RWPE2 (cell line): ENCODE measurements at regions not wholly inside any gene's neighbourhood (a gene's known extent, or its start where the extent isn't known, plus 50 kb on each side); places are given as distances from the start of the nearest gene placed in this dataset.
"Not testable (repeated sequence)": the region's sequence is repeated elsewhere in the genome, so short reads cannot be mapped to it uniquely, and the experiment has no call there.

Experiments used
- ATAC-seq: fragments of 200-7000 bp; cut with Tn5 transposase; 3 replicates; pipeline ENCODE4 v1.9.1; 2021; ENCODE audit warnings: low read depth
- DNase-seq: peaks from one replicate; pipeline ENCODE4 v3.0.0-alpha.2; 2020; ENCODE audit warnings: low spot score
- H3K27ac ChIP-seq: fragments of 450-650 bp; 2 replicates; pipeline ENCODE4 v1.5.1; 2017; ENCODE audit warnings: mild to moderate bottlenecking; ENCODE audit not compliant: poor library complexity, severe bottlenecking
- H3K27me3 ChIP-seq: fragments of 250-450 bp; sonication (Bioruptor Pico); 2 replicates; pipeline ENCODE4 v1.5.1; 2021; ENCODE audit warnings: mild to moderate bottlenecking, moderate library complexity; ENCODE audit not compliant: insufficient read depth, poor library complexity, severe bottlenecking
- H3K36me3 ChIP-seq: fragments of 250-450 bp; sonication (Bioruptor Pico); 2 replicates; pipeline ENCODE4 v1.5.1; 2020; ENCODE audit warnings: low read depth, mild to moderate bottlenecking, moderate library complexity
- H3K4me1 ChIP-seq: fragments of 250-450 bp; sonication (Bioruptor Pico); 2 replicates; pipeline ENCODE4 v1.5.1; 2021; ENCODE audit warnings: mild to moderate bottlenecking, moderate library complexity; ENCODE audit not compliant: insufficient read depth, poor library complexity, severe bottlenecking
- H3K4me3 ChIP-seq: fragments of 250-450 bp; sonication (Bioruptor Pico); 2 replicates; pipeline ENCODE4 v1.5.1; 2021; ENCODE audit warnings: mild to moderate bottlenecking, moderate library complexity; ENCODE audit not compliant: severe bottlenecking
- H3K9me3 ChIP-seq: fragments of 250-450 bp; sonication (Bioruptor Pico); 2 replicates; pipeline ENCODE4 v1.5.1; 2021; ENCODE audit warnings: mild to moderate bottlenecking, moderate library complexity; ENCODE audit not compliant: severe bottlenecking
- TF ChIP-seq, protein P1 (sequence below): fragments of 450-650 bp; IDR thresholded peaks from one replicate; pipeline ENCODE4 v1.5.1; 2017; ENCODE audit warnings: mild to moderate bottlenecking, moderate library complexity; ENCODE audit not compliant: poor library complexity, severe bottlenecking

DNA sequence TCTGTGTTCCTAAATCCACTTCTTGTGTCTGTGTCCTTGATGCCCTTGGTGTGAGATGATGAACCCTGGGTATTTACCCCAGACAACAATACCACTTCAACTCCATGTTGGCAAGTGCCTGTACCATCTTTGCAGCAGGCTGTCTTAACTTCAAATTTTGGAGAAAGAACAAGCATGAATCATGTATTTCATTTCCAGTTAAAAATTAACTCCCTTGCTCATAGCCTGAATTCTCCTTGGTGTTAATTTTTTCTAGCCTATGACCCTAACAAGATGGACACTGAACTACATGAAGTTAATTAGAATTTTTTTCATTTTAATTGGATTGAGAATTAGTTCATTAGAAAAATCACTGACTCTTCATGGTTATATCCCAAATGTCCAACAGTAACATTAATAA, 267.8 kb upstream of the INTU start:
- TF ChIP-seq, protein P1, sequence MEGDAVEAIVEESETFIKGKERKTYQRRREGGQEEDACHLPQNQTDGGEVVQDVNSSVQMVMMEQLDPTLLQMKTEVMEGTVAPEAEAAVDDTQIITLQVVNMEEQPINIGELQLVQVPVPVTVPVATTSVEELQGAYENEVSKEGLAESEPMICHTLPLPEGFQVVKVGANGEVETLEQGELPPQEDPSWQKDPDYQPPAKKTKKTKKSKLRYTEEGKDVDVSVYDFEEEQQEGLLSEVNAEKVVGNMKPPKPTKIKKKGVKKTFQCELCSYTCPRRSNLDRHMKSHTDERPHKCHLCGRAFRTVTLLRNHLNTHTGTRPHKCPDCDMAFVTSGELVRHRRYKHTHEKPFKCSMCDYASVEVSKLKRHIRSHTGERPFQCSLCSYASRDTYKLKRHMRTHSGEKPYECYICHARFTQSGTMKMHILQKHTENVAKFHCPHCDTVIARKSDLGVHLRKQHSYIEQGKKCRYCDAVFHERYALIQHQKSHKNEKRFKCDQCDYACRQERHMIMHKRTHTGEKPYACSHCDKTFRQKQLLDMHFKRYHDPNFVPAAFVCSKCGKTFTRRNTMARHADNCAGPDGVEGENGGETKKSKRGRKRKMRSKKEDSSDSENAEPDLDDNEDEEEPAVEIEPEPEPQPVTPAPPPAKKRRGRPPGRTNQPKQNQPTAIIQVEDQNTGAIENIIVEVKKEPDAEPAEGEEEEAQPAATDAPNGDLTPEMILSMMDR: no peak
- no peaks in the 10 kb centered on the region for H3K36me3 ChIP-seq
- no peak for ATAC-seq

DNA sequence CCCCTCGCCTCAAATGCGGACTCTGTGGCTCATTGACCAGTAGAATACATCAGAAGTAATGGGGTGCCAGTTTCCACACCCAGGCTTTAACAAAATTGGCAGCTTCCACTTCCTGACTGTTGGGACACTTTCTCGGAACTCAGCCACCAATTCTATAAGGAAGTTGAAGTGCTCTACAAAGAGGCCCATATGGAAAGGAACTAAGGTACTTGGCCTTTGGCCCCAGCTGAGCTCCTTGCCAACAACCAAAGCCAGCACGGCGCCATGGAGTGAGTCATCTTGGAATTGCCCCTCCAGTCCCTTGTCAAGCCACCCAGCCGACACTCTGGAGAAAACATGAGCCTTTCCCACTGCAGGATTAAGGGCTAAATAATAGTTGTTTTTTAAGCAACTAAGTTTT, 262.2 kb upstream of the INTU start:
- DNase-seq (no peak), ATAC-seq (no peak)
- Histone ChIP-seq H3K4me1 (no peaks in the 10 kb centered on the region), H3K4me3 (no peak overlapping the region), H3K27me3 (no peaks in the 10 kb centered on the region), H3K27ac (no peak overlapping the region), H3K36me3 (no peaks in the 10 kb centered on the region), H3K9me3 (no peaks in the 10 kb centered on the region)
- TF ChIP-seq, protein P1: no peak

More for the DNA sequence above, 267.8 kb upstream of the INTU start:
- no peaks in the 10 kb centered on the region for H3K27me3 ChIP-seq
- H3K4me1 ChIP-seq: no peaks in the 10 kb centered on the region
- H3K4me3 ChIP-seq: no peak overlapping the region
- DNase-seq: no peak
- no peaks in the 10 kb centered on the region for H3K9me3 ChIP-seq
- H3K27ac ChIP-seq: no peak overlapping the region

DNA sequence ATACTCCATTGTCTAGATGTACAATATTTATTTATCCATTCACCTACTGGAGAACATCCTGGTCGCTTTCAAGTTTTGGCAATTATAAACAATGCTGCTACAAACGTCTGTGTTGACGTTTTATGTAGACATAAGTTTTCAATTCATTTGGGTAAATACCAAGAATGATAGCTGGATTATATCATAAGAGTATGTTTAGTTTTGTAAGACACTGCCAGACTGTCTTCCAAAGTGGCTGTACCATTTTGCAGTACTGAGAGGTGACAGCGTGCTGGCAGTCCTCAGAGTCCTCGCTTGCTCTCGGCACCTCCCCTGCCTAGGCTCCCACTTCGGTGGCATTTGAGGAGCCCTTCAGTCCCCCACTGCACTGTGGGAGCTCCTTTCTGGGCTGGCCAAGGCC, 253.3 kb upstream of the INTU start:
- ATAC-seq (no peak), DNase-seq (no peak)
- Histone ChIP-seq H3K27me3 (no peaks in the 10 kb centered on the region), H3K36me3 (no peaks in the 10 kb centered on the region), H3K4me3 (no peak overlapping the region), H3K27ac (no peak overlapping the region), H3K4me1 (no peaks in the 10 kb centered on the region), H3K9me3 (no peaks in the 10 kb centered on the region)
- TF ChIP-seq, protein P1: no peak

DNA sequence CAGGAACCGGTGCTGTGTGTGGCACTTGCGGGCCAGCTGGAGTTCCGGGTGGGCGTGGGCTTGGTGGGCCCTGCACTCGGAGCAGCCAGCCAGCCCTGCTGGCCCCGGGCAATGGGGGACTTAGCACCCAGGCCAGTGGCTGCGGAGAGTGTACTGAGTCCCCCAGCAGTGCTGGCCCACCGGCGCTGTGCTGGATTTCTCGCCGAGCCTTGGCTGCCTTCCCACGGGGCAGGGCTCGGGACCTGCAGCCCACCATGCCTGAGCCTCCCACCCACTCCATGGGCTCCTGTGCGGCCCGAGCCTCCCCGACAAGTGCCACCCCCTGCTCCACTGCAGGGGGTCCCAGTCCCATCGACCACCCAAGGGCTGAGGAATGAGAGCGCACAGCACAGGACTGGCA, 252.8 kb upstream of the INTU start:
- H3K36me3 ChIP-seq, H3K4me3 ChIP-seq, ATAC-seq, H3K4me1 ChIP-seq, H3K9me3 ChIP-seq, DNase-seq, H3K27me3 ChIP-seq, H3K27ac ChIP-seq: not testable (repeated sequence)

DNA sequence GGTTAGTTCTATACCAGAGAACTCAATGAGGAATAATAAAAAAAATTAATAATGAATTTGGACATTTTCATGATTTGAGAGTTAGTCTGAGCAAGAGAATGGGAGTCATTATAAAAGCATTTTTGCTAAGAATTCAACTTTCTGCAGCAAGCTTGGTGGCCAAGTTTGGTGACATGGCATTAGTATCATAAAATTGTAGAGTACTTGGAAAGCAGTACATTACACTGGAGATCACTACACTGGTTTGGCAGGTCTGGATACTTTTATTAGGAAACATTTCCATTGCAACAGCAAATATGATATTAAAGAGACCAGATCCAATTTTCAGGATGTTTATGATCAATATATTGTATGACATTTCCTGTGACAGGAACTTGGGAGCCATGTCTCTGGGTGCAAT, 249.1 kb upstream of the INTU start:
- Histone ChIP-seq H3K4me1 (no peaks in the 10 kb centered on the region), H3K27me3 (no peaks in the 10 kb centered on the region), H3K9me3 (no peaks in the 10 kb centered on the region), H3K27ac (no peak overlapping the region), H3K4me3 (no peak overlapping the region), H3K36me3 (no peaks in the 10 kb centered on the region)
- TF ChIP-seq, protein P1: no peak
- DNase-seq (no peak), ATAC-seq (no peak)
